Neuronal stem cell (in vitro differentiated cells): ENCODE measurements at regions not wholly inside any gene's neighbourhood (a gene's known extent, or its start where the extent isn't known, plus 50 kb on each side); places are given as distances from the start of the nearest gene placed in this dataset.

Experiments used
- DNase-seq: peaks from one replicate; pipeline ENCODE4 v3.0.0-alpha.2; 2013; ENCODE audit warnings: low spot score
- H2AFZ ChIP-seq: one replicate; pipeline ENCODE4 v1.6.1; 2013; ENCODE audit warnings: mild to moderate bottlenecking, low read length, inconsistent platforms
- H2AK5ac ChIP-seq: 2 replicates; pipeline ENCODE4 v1.6.1; 2013; ENCODE audit warnings: low read depth, mild to moderate bottlenecking, inconsistent platforms, low read length, moderate library complexity, mixed read lengths
- H2BK120ac ChIP-seq: 2 replicates; pipeline ENCODE4 v1.6.1; 2013; ENCODE audit warnings: low read depth, mild to moderate bottlenecking, inconsistent platforms, low read length, moderate library complexity, mixed read lengths
- H2BK12ac ChIP-seq: one replicate; pipeline ENCODE4 v1.6.1; 2013; ENCODE audit warnings: low read length, inconsistent platforms
- H2BK15ac ChIP-seq: 2 replicates; pipeline ENCODE4 v1.6.1; 2013; ENCODE audit warnings: mild to moderate bottlenecking, low read length, inconsistent platforms, mixed read lengths
- H2BK5ac ChIP-seq: one replicate; pipeline ENCODE4 v1.6.1; 2013; ENCODE audit warnings: inconsistent platforms, mild to moderate bottlenecking, low read length, moderate library complexity
- H3K14ac ChIP-seq: one replicate; pipeline ENCODE4 v1.6.1; 2013; ENCODE audit warnings: low read length, inconsistent platforms
- H3K18ac ChIP-seq: 2 replicates; pipeline ENCODE4 v1.6.1; 2013; ENCODE audit warnings: low read length, inconsistent platforms
- H3K23ac ChIP-seq: 2 replicates; pipeline ENCODE4 v1.6.1; 2013; ENCODE audit warnings: low read depth, mild to moderate bottlenecking, mixed read lengths, low read length, inconsistent platforms; ENCODE audit not compliant: poor library complexity
- H3K27ac ChIP-seq: replicated peaks from 3 replicates; pipeline ENCODE4 v1.5.1; 2013; ENCODE audit warnings: low read length, inconsistent platforms
- H3K27me3 ChIP-seq, 3 experiments: 2 replicates each; pipeline ENCODE4 v1.6.1; 2013; ENCODE audit warnings: low read length in 3 of 3, mild to moderate bottlenecking in 2 of 3, inconsistent platforms in 1 of 3, low read depth in 1 of 3, mixed read lengths in 1 of 3, moderate library complexity in 1 of 3; ENCODE audit not compliant: control insufficient read depth in 3 of 3, insufficient read depth in 3 of 3
- H3K36me3 ChIP-seq, 2 donors: replicated peaks in 1 of 2; 2 replicates each; pipeline ENCODE4 v1.6.1; 2013; ENCODE audit warnings: low read length in 2 of 2; ENCODE audit not compliant: control insufficient read depth in 2 of 2, insufficient read depth in 2 of 2
- H3K4ac ChIP-seq: 2 replicates; pipeline ENCODE4 v1.6.1; 2013; ENCODE audit warnings: inconsistent platforms, mild to moderate bottlenecking, low read length, moderate library complexity
- H3K4me1 ChIP-seq, 2 donors: 1 replicate in 1 of 2; 2 replicates in 1 of 2; pipeline ENCODE4 v1.6.1; 2013; ENCODE audit warnings: low read length in 2 of 2, low read depth in 1 of 2; ENCODE audit not compliant: control insufficient read depth in 2 of 2, insufficient read depth in 1 of 2
- H3K4me2 ChIP-seq: one replicate; pipeline ENCODE4 v1.6.1; 2013; ENCODE audit warnings: mild to moderate bottlenecking, low read length, inconsistent platforms; ENCODE audit not compliant: insufficient read depth, poor library complexity, severe bottlenecking
- H3K4me3 ChIP-seq, 2 donors: 2 replicates each; pipeline ENCODE4 v1.5.1; 2013; ENCODE audit warnings: low read length in 2 of 2, mild to moderate bottlenecking in 2 of 2, inconsistent platforms in 1 of 2, moderate library complexity in 1 of 2
- H3K79me1 ChIP-seq: one replicate; pipeline ENCODE4 v1.6.1; 2013; ENCODE audit warnings: low read depth, mild to moderate bottlenecking, inconsistent platforms, low read length, moderate library complexity
- H3K9ac ChIP-seq: one replicate; pipeline ENCODE4 v1.6.1; 2013; ENCODE audit warnings: mild to moderate bottlenecking, low read depth, low read length, inconsistent platforms; ENCODE audit not compliant: poor library complexity
- H3K9me3 ChIP-seq, 2 donors: replicated peaks in 1 of 2; 2 replicates each; pipeline versions ENCODE3 to v1.6.1; 2013; ENCODE audit warnings: low read length in 2 of 2, mild to moderate bottlenecking in 2 of 2, inconsistent platforms in 1 of 2, low read depth in 1 of 2, mixed read lengths in 1 of 2, moderate library complexity in 1 of 2; ENCODE audit not compliant: control insufficient read depth in 2 of 2, insufficient read depth in 1 of 2
- H4K8ac ChIP-seq: one replicate; pipeline ENCODE4 v1.6.1; 2013; ENCODE audit warnings: low read depth, mild to moderate bottlenecking, inconsistent platforms, low read length, moderate library complexity
- H4K91ac ChIP-seq: one replicate; pipeline ENCODE4 v1.6.1; 2013; ENCODE audit warnings: low read length, low read depth, mild to moderate bottlenecking, inconsistent platforms; ENCODE audit not compliant: poor library complexity
- WGBS, 2 donors: extraction: QIAGEN DNeasy Blood & Tissue Kit; methylation state at CpG; one replicate each; pipeline ENCODE4 v1.1.7; 2013; ENCODE audit warnings: missing lambda C conversion rate in 2 of 2, mixed read lengths in 1 of 2; ENCODE audit not compliant: insufficient read length in 2 of 2, insufficient replicate concordance in 1 of 2; ENCODE audit errors: extremely low coverage in 2 of 2; 5-methylcytosine and 5-hydroxymethylcytosine counted together

DNA sequence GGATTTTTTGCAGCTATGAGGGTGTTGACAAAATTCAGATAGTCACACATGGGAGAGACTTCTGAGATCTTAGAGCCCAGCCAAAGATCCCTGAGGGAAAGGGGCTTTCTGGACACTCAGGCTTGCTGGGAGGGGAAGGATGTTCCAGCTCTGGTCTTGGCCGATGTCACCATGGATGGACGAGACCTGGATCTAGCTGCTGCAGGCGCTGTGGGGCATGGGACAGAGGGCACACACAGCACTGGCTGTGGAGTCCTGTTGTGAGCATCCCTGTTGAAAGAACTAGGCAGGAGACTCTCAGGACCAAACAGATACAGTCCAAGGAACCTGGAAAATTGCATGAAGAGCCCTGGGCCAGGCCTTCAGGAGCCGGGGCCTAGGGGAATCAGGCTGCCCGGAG lies 80.1 kb upstream of the SDK2 start:
- no peak overlapping the region for H3K4me2 ChIP-seq
- no CpG with 5 or more reads among the region's 5 CpGs for WGBS, 2 donors
- H3K4ac ChIP-seq: no peak overlapping the region
- no peak for DNase-seq
- H3K27me3 ChIP-seq: peaks cover 0 to 33% (median 0%) of the 10 kb centered on the region in 3 experiments
- H2AFZ ChIP-seq: no peak overlapping the region
- H2BK5ac ChIP-seq: peak overlapping the region; percentile 49
- H3K79me1 ChIP-seq: no peaks in the 10 kb centered on the region
- H3K9ac ChIP-seq: no peak overlapping the region
- peak overlapping the region; percentile 10 for H2BK15ac ChIP-seq
- no peak overlapping the region for H2AK5ac ChIP-seq
- H3K4me3 ChIP-seq: no peak overlapping the region
- no peak overlapping the region for H2BK12ac ChIP-seq
- no peak overlapping the region for H4K91ac ChIP-seq
- no peak overlapping the region for H3K27ac ChIP-seq
- peak overlapping the region; percentile 56 for H3K23ac ChIP-seq
- H3K36me3 ChIP-seq: no peaks in the 10 kb centered on the region
- H2BK120ac ChIP-seq: no peak overlapping the region
- H3K18ac ChIP-seq: peak overlapping the region; percentile 34
- H4K8ac ChIP-seq: no peak overlapping the region
- H3K9me3 ChIP-seq: no peaks in the 10 kb centered on the region
- peaks cover 8 to 10% of the 10 kb centered on the region in 2 donors for H3K4me1 ChIP-seq
- H3K14ac ChIP-seq: no peak overlapping the region

DNA sequence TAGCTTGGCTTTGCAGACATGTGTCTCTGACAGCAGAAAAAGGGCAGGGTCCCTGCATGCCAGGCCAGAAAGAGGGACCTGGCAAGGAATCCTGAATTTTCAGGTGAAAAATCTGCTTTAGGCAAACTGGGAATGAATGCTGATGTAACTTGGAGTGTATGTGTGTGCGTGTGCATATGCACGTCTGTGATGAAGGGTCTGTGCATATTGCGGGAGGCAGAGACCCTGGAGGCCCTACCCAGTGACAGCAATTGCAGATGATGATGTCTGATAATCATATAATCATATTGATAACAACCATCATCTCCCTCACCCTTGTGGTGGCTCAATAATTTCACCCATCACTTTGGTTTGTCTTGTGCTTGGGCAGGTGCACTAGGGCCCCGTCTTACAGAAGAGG lies 80.7 kb upstream of the SDK2 start:
- Histone ChIP-seq H2AK5ac (no peak overlapping the region), H2BK12ac (no peak overlapping the region), H3K4me3 (no peak overlapping the region), H3K4ac (no peak overlapping the region), H3K27me3 (peaks cover 0 to 33% (median 0%) of the 10 kb centered on the region in 3 experiments), H2BK5ac (no peak overlapping the region), H3K14ac (no peak overlapping the region), H3K23ac (no peak overlapping the region), H4K8ac (no peak overlapping the region), H3K18ac (no peak overlapping the region), H3K79me1 (no peaks in the 10 kb centered on the region), H3K4me2 (no peak overlapping the region), H3K9me3 (no peaks in the 10 kb centered on the region), H2BK15ac (no peak overlapping the region), H3K27ac (no peak overlapping the region), H3K9ac (no peak overlapping the region), H4K91ac (no peak overlapping the region), H3K36me3 (no peaks in the 10 kb centered on the region), H3K4me1 (peaks cover 3 to 4% of the 10 kb centered on the region in 2 donors), H2AFZ (no peak overlapping the region), H2BK120ac (no peak overlapping the region)
- no CpG with 5 or more reads among the region's 4 CpGs for WGBS, 2 donors
- no peak for DNase-seq

DNA sequence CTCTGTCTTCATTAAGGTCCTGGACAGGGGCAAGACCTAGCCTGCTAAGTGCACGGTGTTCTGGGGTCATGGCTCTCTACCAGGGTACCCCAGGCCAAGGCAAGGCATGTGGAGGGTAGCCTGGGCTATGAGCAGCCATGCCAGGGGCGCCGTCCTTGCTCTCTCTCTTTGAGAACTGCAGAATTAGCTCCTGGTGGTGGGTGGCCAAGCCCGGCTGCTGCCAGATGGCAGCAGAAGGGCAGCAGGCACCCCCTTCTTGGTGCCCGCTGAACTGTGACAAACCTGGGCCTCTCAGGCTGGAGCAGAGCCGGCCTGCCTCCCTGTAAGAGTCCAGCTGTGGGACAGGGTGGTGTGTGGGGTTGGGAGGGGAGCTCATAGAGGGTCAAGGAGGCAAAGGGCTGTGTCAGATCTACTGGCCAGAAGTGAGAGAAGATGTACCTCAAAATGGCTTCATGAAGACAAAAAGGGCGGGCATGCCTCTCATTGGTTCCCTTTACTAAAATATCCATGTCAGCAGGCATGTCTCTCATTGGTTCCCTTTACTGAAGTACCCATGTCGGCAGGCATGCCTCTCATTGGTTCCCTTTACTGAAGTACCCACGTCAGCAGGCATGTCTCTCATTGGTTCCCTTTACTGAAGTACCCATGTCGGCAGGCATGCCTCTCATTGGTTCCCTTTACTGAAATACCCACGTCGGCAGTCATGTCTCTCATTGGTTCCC lies 81.7 kb upstream of the SDK2 start:
- Histone ChIP-seq H2BK5ac (no peak overlapping the region), H4K91ac (no peak overlapping the region), H2AFZ (no peak overlapping the region), H3K27ac (no peak overlapping the region), H3K4me3 (no peak overlapping the region), H3K4me2 (no peak overlapping the region), H3K36me3 (no peaks in the 10 kb centered on the region), H2BK120ac (no peak overlapping the region), H3K9me3 (peaks cover 0 to 5% of the 10 kb centered on the region in 2 donors), H3K9ac (no peak overlapping the region), H3K79me1 (no peaks in the 10 kb centered on the region), H3K4ac (no peak overlapping the region), H3K4me1 (no peaks in the 10 kb centered on the region), H3K14ac (no peak overlapping the region), H2BK12ac (no peak overlapping the region), H3K27me3 (peaks cover 0 to 33% (median 0%) of the 10 kb centered on the region in 3 experiments), H3K18ac (peak overlapping the region; percentile 60), H2BK15ac (peak overlapping the region; percentile 28), H3K23ac (peak overlapping the region; percentile 14), H4K8ac (no peak overlapping the region), H2AK5ac (no peak overlapping the region)
- DNase-seq: no peak
- WGBS, 2 donors: no CpG with 5 or more reads among the region's 12 CpGs

DNA sequence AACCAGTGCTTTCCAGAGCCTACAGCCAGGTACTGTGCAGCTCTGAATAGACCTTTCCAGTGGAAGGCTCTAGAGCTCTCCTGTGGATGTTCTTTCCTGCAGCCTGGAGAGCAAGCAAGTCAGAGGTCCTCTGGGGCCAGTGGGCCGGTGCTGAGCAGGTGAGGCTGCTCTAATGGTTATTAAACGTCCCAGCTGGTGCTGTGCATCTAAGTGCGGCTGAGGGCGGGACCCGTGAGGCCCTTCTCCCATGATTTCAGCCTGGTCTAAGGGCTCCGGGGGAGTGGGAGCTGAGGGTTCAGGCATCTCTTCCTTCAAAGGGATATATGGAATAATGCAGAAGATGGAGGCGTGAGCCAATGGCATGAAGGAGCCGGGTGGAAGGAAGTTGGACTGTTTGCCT lies 83.7 kb upstream of the SDK2 start:
- no peaks in the 10 kb centered on the region for H3K36me3 ChIP-seq
- WGBS, 2 donors: no CpG with 5 or more reads among the region's 8 CpGs

More for the DNA sequence above, 83.7 kb upstream of the SDK2 start:
- DNase-seq: no peak
- Histone ChIP-seq H3K23ac (no peak overlapping the region), H3K4ac (no peak overlapping the region), H3K79me1 (no peaks in the 10 kb centered on the region), H3K27ac (no peak overlapping the region), H3K4me3 (no peak overlapping the region), H3K4me1 (no peaks in the 10 kb centered on the region), H2BK120ac (no peak overlapping the region), H3K18ac (no peak overlapping the region), H3K9me3 (peaks cover 0 to 5% of the 10 kb centered on the region in 2 donors), H2AK5ac (peak overlapping the region; percentile 72), H2BK5ac (no peak overlapping the region), H2BK15ac (peak overlapping the region; percentile 15), H4K8ac (no peak overlapping the region), H2AFZ (no peak overlapping the region), H3K4me2 (no peak overlapping the region), H3K9ac (no peak overlapping the region), H4K91ac (no peak overlapping the region), H3K14ac (no peak overlapping the region), H3K27me3 (peaks cover 0 to 29% (median 0%) of the 10 kb centered on the region in 3 experiments), H2BK12ac (no peak overlapping the region)
